Mesendoderm (in vitro differentiated cells): ENCODE measurements at regions not wholly inside any gene's neighbourhood (a gene's known extent, or its start where the extent isn't known, plus 50 kb on each side); places are given as distances from the start of the nearest gene placed in this dataset.

Source experiments
- DNase-seq: peaks from one replicate; pipeline ENCODE4 v3.0.0; 2013
- H2AK5ac ChIP-seq: 2 replicates; pipeline ENCODE4 v1.6.1; 2013; ENCODE audit warnings: low read length, inconsistent platforms
- H2BK120ac ChIP-seq: 2 replicates; pipeline ENCODE4 v1.6.1; 2013; ENCODE audit warnings: low read depth, mild to moderate bottlenecking, low read length, moderate library complexity, mixed read lengths
- H2BK15ac ChIP-seq: replicated peaks from 2 replicates; pipeline ENCODE4 v1.6.1; 2013; ENCODE audit warnings: low read depth, mild to moderate bottlenecking, moderate library complexity
- H2BK5ac ChIP-seq: 2 replicates; pipeline ENCODE4 v1.6.1; 2013; ENCODE audit warnings: low read length, inconsistent platforms
- H3K18ac ChIP-seq: 2 replicates; pipeline ENCODE4 v1.6.1; 2013; ENCODE audit warnings: mild to moderate bottlenecking, low read length, mixed read lengths
- H3K23ac ChIP-seq: one replicate; pipeline ENCODE4 v1.6.1; 2013; ENCODE audit warnings: low read length
- H3K27ac ChIP-seq: 2 replicates; pipeline ENCODE4 v1.5.1; 2013; ENCODE audit warnings: low read depth, mild to moderate bottlenecking, inconsistent platforms, low read length, moderate library complexity
- H3K27me3 ChIP-seq: 2 replicates; pipeline ENCODE4 v1.6.1; 2013; ENCODE audit warnings: low read length, control low read depth, mild to moderate bottlenecking, inconsistent platforms; ENCODE audit not compliant: insufficient read depth, poor library complexity
- H3K36me3 ChIP-seq: 2 replicates; pipeline ENCODE4 v1.6.1; 2013; ENCODE audit warnings: low read length, inconsistent platforms; ENCODE audit not compliant: control insufficient read depth, insufficient read depth
- H3K4ac ChIP-seq: one replicate; pipeline ENCODE4 v1.6.1; 2013; ENCODE audit warnings: low read depth, mild to moderate bottlenecking, low read length, moderate library complexity
- H3K4me1 ChIP-seq: 2 replicates; pipeline ENCODE4 v1.6.1; 2013; ENCODE audit warnings: low read depth, low read length, inconsistent platforms; ENCODE audit not compliant: control insufficient read depth
- H3K4me2 ChIP-seq: 2 replicates; pipeline ENCODE4 v1.6.1; 2013; ENCODE audit warnings: low read length
- H3K4me3 ChIP-seq: 2 replicates; pipeline ENCODE4 v1.5.1; 2013; ENCODE audit warnings: mild to moderate bottlenecking, low read length
- H3K56ac ChIP-seq: one replicate; pipeline ENCODE4 v1.6.1; 2013; ENCODE audit warnings: low read length
- H3K79me1 ChIP-seq: 2 replicates; pipeline ENCODE4 v1.6.1; 2013; ENCODE audit warnings: low read length, inconsistent platforms
- H3K79me2 ChIP-seq: 2 replicates; pipeline ENCODE4 v1.6.1; 2013; ENCODE audit warnings: mild to moderate bottlenecking, low read length; ENCODE audit not compliant: control insufficient read depth, insufficient read depth
- H3K9ac ChIP-seq: 2 replicates; pipeline ENCODE4 v1.6.1; 2013; ENCODE audit warnings: low read length, inconsistent platforms
- H4K5ac ChIP-seq: one replicate; pipeline ENCODE4 v1.6.1; 2013; ENCODE audit warnings: low read length
- H4K8ac ChIP-seq: one replicate; pipeline ENCODE4 v1.6.1; 2013; ENCODE audit warnings: low read depth, mild to moderate bottlenecking, control low read depth, low read length, moderate library complexity
- WGBS: extraction: QIAGEN DNeasy Blood & Tissue Kit; methylation state at CpG from one replicate; pipeline ENCODE4 v1.1.7; 2013; ENCODE audit warnings: low lambda C conversion rate, missing lambda C conversion rate; ENCODE audit not compliant: insufficient coverage; ENCODE audit errors: extremely low coverage; 5-methylcytosine and 5-hydroxymethylcytosine counted together

GRCh38 chr6:112925702-112926101 is 578.6 kb downstream of the RFPL4B start:
- Histone ChIP-seq H2BK120ac (no peak overlapping the region), H3K23ac (no peak overlapping the region), H3K4me3 (no peak overlapping the region), H2BK15ac (no peak overlapping the region), H3K27ac (no peak overlapping the region), H3K56ac (no peak overlapping the region), H3K79me2 (no peaks in the 10 kb centered on the region), H3K4ac (no peak overlapping the region), H3K18ac (no peak overlapping the region), H3K4me2 (no peak overlapping the region), H3K9ac (no peak overlapping the region), H4K8ac (no peak overlapping the region), H2AK5ac (no peak overlapping the region), H3K79me1 (no peaks in the 10 kb centered on the region), H4K5ac (no peak overlapping the region), H3K4me1 (no peaks in the 10 kb centered on the region), H2BK5ac (no peak overlapping the region), H3K27me3 (no peaks in the 10 kb centered on the region), H3K36me3 (no peaks in the 10 kb centered on the region)
- no peak for DNase-seq

GRCh38 chr6:112927641-112928320 is 580.7 kb downstream of the RFPL4B start:
- no peak overlapping the region for H2AK5ac ChIP-seq
- WGBS: 100% methylated on average over 1 of the region's 4 CpGs

GRCh38 chr6:112929641-112930040 is 582.5 kb downstream of the RFPL4B start:
- no peak overlapping the region for H4K5ac ChIP-seq
- H2AK5ac ChIP-seq: no peak overlapping the region
- H3K36me3 ChIP-seq: no peaks in the 10 kb centered on the region
- H3K27ac ChIP-seq: no peak overlapping the region
- H2BK120ac ChIP-seq: no peak overlapping the region
- no peak overlapping the region for H4K8ac ChIP-seq
- no peak overlapping the region for H3K4me3 ChIP-seq
- no peak overlapping the region for H3K9ac ChIP-seq
- H3K4me1 ChIP-seq: no peaks in the 10 kb centered on the region
- no peak overlapping the region for H2BK15ac ChIP-seq
- no peak overlapping the region for H2BK5ac ChIP-seq
- DNase-seq: no peak
- no peaks in the 10 kb centered on the region for H3K79me1 ChIP-seq
- H3K18ac ChIP-seq: no peak overlapping the region
- H3K56ac ChIP-seq: no peak overlapping the region
- no peak overlapping the region for H3K4ac ChIP-seq
- no peak overlapping the region for H3K4me2 ChIP-seq
- no peaks in the 10 kb centered on the region for H3K79me2 ChIP-seq
- H3K27me3 ChIP-seq: no peaks in the 10 kb centered on the region
- no peak overlapping the region for H3K23ac ChIP-seq

More at GRCh38 chr6:112927641-112928320, 580.7 kb downstream of the RFPL4B start:
- no peak overlapping the region for H4K5ac ChIP-seq
- no peaks in the 10 kb centered on the region for H3K4me1 ChIP-seq
- no peak overlapping the region for H2BK15ac ChIP-seq
- no peak overlapping the region for H3K56ac ChIP-seq
- H3K79me2 ChIP-seq: no peaks in the 10 kb centered on the region
- no peak overlapping the region for H2BK5ac ChIP-seq
- H3K9ac ChIP-seq: no peak overlapping the region
- no peak overlapping the region for H4K8ac ChIP-seq
- no peak overlapping the region for H3K23ac ChIP-seq
- H3K4me3 ChIP-seq: no peak overlapping the region
- H3K4ac ChIP-seq: no peak overlapping the region
- H3K18ac ChIP-seq: no peak overlapping the region
- no peak for DNase-seq
- H2BK120ac ChIP-seq: no peak overlapping the region
- no peak overlapping the region for H3K27ac ChIP-seq
- H3K36me3 ChIP-seq: no peaks in the 10 kb centered on the region
- no peaks in the 10 kb centered on the region for H3K27me3 ChIP-seq
- H3K4me2 ChIP-seq: no peak overlapping the region
- H3K79me1 ChIP-seq: no peaks in the 10 kb centered on the region

GRCh38 chr6:112931832-112932231 is 584.7 kb downstream of the RFPL4B start:
- Histone ChIP-seq H3K79me2 (no peaks in the 10 kb centered on the region), H3K9ac (no peak overlapping the region), H3K56ac (no peak overlapping the region), H3K4me2 (no peak overlapping the region), H3K23ac (no peak overlapping the region), H3K4me1 (no peaks in the 10 kb centered on the region), H2BK15ac (no peak overlapping the region), H2AK5ac (no peak overlapping the region), H3K27me3 (no peaks in the 10 kb centered on the region), H3K36me3 (no peaks in the 10 kb centered on the region), H3K27ac (no peak overlapping the region), H3K4ac (no peak overlapping the region), H3K79me1 (no peaks in the 10 kb centered on the region), H3K4me3 (no peak overlapping the region), H4K5ac (no peak overlapping the region), H2BK5ac (no peak overlapping the region), H2BK120ac (no peak overlapping the region), H4K8ac (no peak overlapping the region), H3K18ac (no peak overlapping the region)
- no CpG with 5 or more reads among the region's 3 CpGs for WGBS
- DNase-seq: peak; percentile 41

- no peak overlapping the region for H3K4me2 ChIP-seq
- H3K56ac ChIP-seq: no peak overlapping the region
- H3K27ac ChIP-seq: no peak overlapping the region
- H4K8ac ChIP-seq: no peak overlapping the region
- H2AK5ac ChIP-seq: no peak overlapping the region
- H4K5ac ChIP-seq: no peak overlapping the region
- no peak for DNase-seq
- H2BK120ac ChIP-seq: no peak overlapping the region
- H3K18ac ChIP-seq: no peak overlapping the region
- no peaks in the 10 kb centered on the region for H3K4me1 ChIP-seq
- no peaks in the 10 kb centered on the region for H3K36me3 ChIP-seq
- no peak overlapping the region for H3K23ac ChIP-seq
- no peaks in the 10 kb centered on the region for H3K27me3 ChIP-seq
- H2BK5ac ChIP-seq: no peak overlapping the region
- no peak overlapping the region for H3K4ac ChIP-seq
- no peak overlapping the region for H2BK15ac ChIP-seq
- no peaks in the 10 kb centered on the region for H3K79me2 ChIP-seq
- H3K4me3 ChIP-seq: no peak overlapping the region
- H3K79me1 ChIP-seq: no peaks in the 10 kb centered on the region
- no peak overlapping the region for H3K9ac ChIP-seq
These were observed 586.8 kb downstream of the RFPL4B start for GRCh38 chr6:112933947-112934346.
